Lower leg skin (tissue), 4 donors: ENCODE measurements at regions not wholly inside any gene's neighbourhood (a gene's known extent, or its start where the extent isn't known, plus 50 kb on each side); places are given as distances from the start of the nearest gene placed in this dataset.
A peak's percentile ranks its signal among the peaks of the same experiment; 100 is the strongest.

Source experiments
- DNase-seq, 2 donors: peaks; one replicate each; pipeline ENCODE4 v3.0.0-alpha.2; 2019; ENCODE audit warnings: low spot score in 2 of 2
- H3K4me3 ChIP-seq: fragments of 200-600 bp; sonication (generic); 2 replicates; pipeline ENCODE4 v1.5.1; 2017; ENCODE audit warnings: mild to moderate bottlenecking, low read depth; ENCODE audit not compliant: poor library complexity, severe bottlenecking
- CTCF ChIP-seq, 3 donors: fragments of 450-650 bp; IDR thresholded peaks; one replicate each; pipeline ENCODE4 v1.5.1; 2016; ENCODE audit warnings: antibody characterized with exemption in 3 of 3, mild to moderate bottlenecking in 3 of 3, moderate library complexity in 2 of 3
- POLR2A ChIP-seq, 2 donors: fragments of 450-650 bp; IDR thresholded peaks; one replicate each; pipeline ENCODE4 v1.6.1; 2016 to 2017; ENCODE audit warnings: antibody characterized with exemption in 2 of 2, mild to moderate bottlenecking in 1 of 2, moderate library complexity in 1 of 2
- WGBS, 2 donors: methylation state at CpG; one replicate each; pipeline ENCODE4 v1.1.5; 2018; 5-methylcytosine and 5-hydroxymethylcytosine counted together
- intact Hi-C: fragments of 100-400 bp; cut with DNase I; formaldehyde crosslinking; loops from one replicate; pipeline ENCODE4 v1.15.0; 2023; ENCODE audit warnings: low total_unique reads

GRCh38 chr6:169371344-169372127 is 117.9 kb upstream of the THBS2 start:
- 46 to 48% methylated on average over 12 of the region's 12 CpGs for WGBS, 2 donors
- intact Hi-C loops, result no loop called here
- TF ChIP-seq POLR2A (IDR thresholded peaks at IDR 0.05) (no peak), CTCF (IDR thresholded peaks at IDR 0.05) (no peak)
- DNase-seq, result peak in 1 of 2 donors; percentile 54
- H3K4me3 ChIP-seq, result no peak overlapping the region

- intact Hi-C loops, result no loop called here
- no peak overlapping the region for H3K4me3 ChIP-seq
- 58 to 66% methylated on average over 8 of the region's 8 CpGs for WGBS, 2 donors
- DNase-seq, result no peak
- TF ChIP-seq POLR2A (IDR thresholded peaks at IDR 0.05) (no peak), CTCF (IDR thresholded peaks at IDR 0.05) (no peak)
Observed at GRCh38 chr6:169370666-169371343, 117.2 kb upstream of the THBS2 start.

GRCh38 chr6:169370054-169370453 is 116.4 kb upstream of the THBS2 start:
- intact Hi-C loops, result no loop called here
- TF ChIP-seq CTCF (IDR thresholded peaks at IDR 0.05) (no peak), POLR2A (IDR thresholded peaks at IDR 0.05) (no peak)
- WGBS, 2 donors, result 43 to 56% methylated on average over 10 of the region's 10 CpGs
- no peak overlapping the region for H3K4me3 ChIP-seq
- no peak for DNase-seq

GRCh38 chr6:169368200-169368599 is 114.6 kb upstream of the THBS2 start:
- WGBS, 2 donors, result 92 to 94% methylated on average over 11 of the region's 11 CpGs
- H3K4me3 ChIP-seq, result no peak overlapping the region
- no peak for DNase-seq
- intact Hi-C loops, result no loop called here
- TF ChIP-seq CTCF (IDR thresholded peaks at IDR 0.05), result no peak
- TF ChIP-seq POLR2A (IDR thresholded peaks at IDR 0.05), result no peak

- H3K4me3 ChIP-seq, result no peak overlapping the region
- 91 to 92% methylated on average over 7 of the region's 7 CpGs for WGBS, 2 donors
- intact Hi-C loops, result no loop called here
- no peak for TF ChIP-seq CTCF (IDR thresholded peaks at IDR 0.05)
- TF ChIP-seq POLR2A (IDR thresholded peaks at IDR 0.05), result no peak
- no peak for DNase-seq
Observed at GRCh38 chr6:169367507-169367906, 113.9 kb upstream of the THBS2 start.
